H1 (cell line): ENCODE measurements at regions not wholly inside any gene's neighbourhood (a gene's known extent, or its start where the extent isn't known, plus 50 kb on each side); places are given as distances from the start of the nearest gene placed in this dataset.

ENCODE experiments used
- CTCF ChIA-PET: fragments of 300-600 bp; sonication (Branson Sonifier 250); formaldehyde crosslinking; loops from one replicate; lab custom pipeline; 2021; ENCODE audit not compliant: partially characterized antibody; lab: Charles Lee
- POLR2A ChIA-PET: fragments of 300-600 bp; sonication (Branson Sonifier 250); formaldehyde crosslinking; loops from one replicate; lab custom pipeline; 2021; ENCODE audit warnings: inconsistent platforms; ENCODE audit not compliant: partially characterized antibody; lab: Charles Lee
- DNase-seq, 2 experiments: peaks; one replicate each; pipeline versions ENCODE4 v3.0.0 to v3.0.0-alpha.2; 2010 to 2022; ENCODE audit warnings: low spot score in 2 of 2, low read depth in 1 of 2, mixed read lengths in 1 of 2
- FAIRE-seq: peaks from 2 replicates; lab custom pipeline; 2011; peaks lifted over from hg19 to GRCh38; lab: Jason Lieb, UNC
- H2AFZ ChIP-seq: 2 replicates; pipeline ENCODE4 v1.8.1; 2012; ENCODE audit warnings: low read length, inconsistent platforms
- H2AK5ac ChIP-seq: 2 replicates; pipeline ENCODE4 v1.6.1; 2013; ENCODE audit warnings: low read depth, low read length
- H2BK120ac ChIP-seq: replicated peaks from 2 replicates; pipeline ENCODE3; 2013; ENCODE audit warnings: low read depth, low read length, inconsistent platforms
- H2BK12ac ChIP-seq: 2 replicates; pipeline ENCODE4 v1.6.1; 2013; ENCODE audit warnings: low read depth, low read length
- H2BK15ac ChIP-seq: 2 replicates; pipeline ENCODE4 v1.6.1; 2013; ENCODE audit warnings: low read length
- H2BK20ac ChIP-seq: 2 replicates; pipeline ENCODE4 v1.6.1; 2013; ENCODE audit warnings: low read length
- H2BK5ac ChIP-seq: 2 replicates; pipeline ENCODE4 v1.6.1; 2013; ENCODE audit warnings: low read depth, low read length
- H3K14ac ChIP-seq: 2 replicates; pipeline ENCODE4 v1.6.1; 2013; ENCODE audit warnings: inconsistent platforms; ENCODE audit not compliant: insufficient read length
- H3K18ac ChIP-seq: 2 replicates; pipeline ENCODE4 v1.6.1; 2013; ENCODE audit warnings: low read length; ENCODE audit errors: extremely low read depth
- H3K23ac ChIP-seq: 2 replicates; pipeline ENCODE4 v1.6.1; 2013; ENCODE audit warnings: inconsistent platforms; ENCODE audit not compliant: insufficient read length
- H3K23me2 ChIP-seq: 2 replicates; pipeline ENCODE4 v1.6.1; 2013; ENCODE audit warnings: low read depth, low read length
- H3K27ac ChIP-seq: 2 replicates; pipeline ENCODE4 v1.6.1; 2011; ENCODE audit warnings: low read depth, low read length, inconsistent platforms
- H3K27me3 ChIP-seq, 4 experiments: replicated peaks in 1 of 4; 1 replicate in 1 of 4; 2 replicates in 3 of 4; pipeline versions ENCODE4 v1.6.1 to v1.8.1; 2011 to 2013; ENCODE audit warnings: low read length in 3 of 4, mild to moderate bottlenecking in 3 of 4, inconsistent platforms in 2 of 4, mixed read lengths in 2 of 4, moderate library complexity in 1 of 4; ENCODE audit not compliant: control insufficient read depth in 3 of 4, insufficient read depth in 3 of 4; ENCODE audit errors: extremely low read depth in 1 of 4
- H3K36me3 ChIP-seq, 4 experiments: 2 replicates each; pipeline versions ENCODE4 v1.6.1 to v1.8.1; 2011 to 2013; ENCODE audit warnings: mild to moderate bottlenecking in 4 of 4, low read length in 3 of 4, moderate library complexity in 2 of 4, control low read depth in 1 of 4, inconsistent platforms in 1 of 4; ENCODE audit not compliant: insufficient read depth in 4 of 4, control insufficient read depth in 2 of 4
- H3K4ac ChIP-seq: replicated peaks from 2 replicates; pipeline ENCODE3; 2013; ENCODE audit warnings: low read length, low read depth, mixed read lengths, inconsistent platforms; ENCODE audit not compliant: insufficient read length
- H3K4me1 ChIP-seq, 4 experiments: replicated peaks in 1 of 4; 1 replicate in 1 of 4; 2 replicates in 3 of 4; pipeline versions ENCODE4 v1.6.1 to v1.8.1; 2011 to 2013; ENCODE audit warnings: low read length in 3 of 4, inconsistent platforms in 2 of 4, mixed read lengths in 1 of 4; ENCODE audit not compliant: insufficient read depth in 4 of 4, control insufficient read depth in 3 of 4
- H3K4me2 ChIP-seq, 2 experiments: 2 replicates each; pipeline versions ENCODE4 v1.6.1 to v1.8.1; 2011 to 2013; ENCODE audit warnings: low read depth in 2 of 2, low read length in 2 of 2, control low read depth in 1 of 2, inconsistent platforms in 1 of 2, mild to moderate bottlenecking in 1 of 2; ENCODE audit not compliant: insufficient read depth in 1 of 2
- H3K4me3 ChIP-seq, 4 experiments: fragments of 200-600, 300-600 bp in 1 of 4; sonication (generic), shearing (Covaris generic), sonication (Bioruptor Twin) in 1 of 4; 2 replicates each; pipeline versions ENCODE4 v1.5.1 to v1.8.1; 2011 to 2016; ENCODE audit warnings: low read length in 4 of 4, low read depth in 3 of 4, control low read depth in 2 of 4, inconsistent platforms in 2 of 4, mild to moderate bottlenecking in 2 of 4, mixed read lengths in 1 of 4, moderate library complexity in 1 of 4; ENCODE audit not compliant: insufficient read depth in 2 of 4; ENCODE audit errors: extremely low read depth in 1 of 4
- H3K56ac ChIP-seq: replicated peaks from 2 replicates; pipeline ENCODE3; 2013; ENCODE audit warnings: low read depth, mild to moderate bottlenecking, mixed read lengths, low read length, inconsistent platforms; ENCODE audit not compliant: insufficient read length
- H3K79me1 ChIP-seq: 2 replicates; pipeline ENCODE4 v1.6.1; 2013; ENCODE audit warnings: low read depth, low read length, control low read depth
- H3K79me2 ChIP-seq, 2 experiments: 2 replicates each; pipeline versions ENCODE4 v1.6.1 to v1.8.1; 2012 to 2013; ENCODE audit warnings: low read length in 2 of 2, mild to moderate bottlenecking in 2 of 2, inconsistent platforms in 1 of 2; ENCODE audit not compliant: insufficient read depth in 2 of 2, control insufficient read depth in 1 of 2
- H3K9ac ChIP-seq, 4 experiments: replicated peaks in 1 of 4; 1 replicate in 1 of 4; 2 replicates in 3 of 4; pipeline versions ENCODE4 v1.6.1 to v1.8.1; 2011 to 2013; ENCODE audit warnings: low read depth in 3 of 4, low read length in 3 of 4, control low read depth in 2 of 4, mild to moderate bottlenecking in 2 of 4, moderate library complexity in 2 of 4, inconsistent platforms in 1 of 4; ENCODE audit errors: extremely low read depth in 1 of 4
- H3K9me3 ChIP-seq, 2 experiments: 2 replicates each; pipeline versions ENCODE4 v1.6.1 to v1.8.1; 2012 to 2013; ENCODE audit warnings: mild to moderate bottlenecking in 2 of 2, moderate library complexity in 2 of 2, control low read depth in 1 of 2, inconsistent platforms in 1 of 2, low read depth in 1 of 2, low read length in 1 of 2, mixed read lengths in 1 of 2; ENCODE audit not compliant: insufficient read depth in 2 of 2
- H4K20me1 ChIP-seq, 2 experiments: replicated peaks in 1 of 2; 2 replicates each; pipeline versions ENCODE3 to v1.8.1; 2011 to 2013; ENCODE audit warnings: inconsistent platforms in 2 of 2, low read length in 2 of 2, mild to moderate bottlenecking in 1 of 2; ENCODE audit not compliant: insufficient read depth in 2 of 2, control insufficient read depth in 1 of 2
- H4K5ac ChIP-seq: 2 replicates; pipeline ENCODE4 v1.6.1; 2013; ENCODE audit warnings: low read length, low read depth, mixed read lengths, inconsistent platforms; ENCODE audit not compliant: insufficient read length
- H4K8ac ChIP-seq: 2 replicates; pipeline ENCODE4 v1.8.0; 2013; ENCODE audit warnings: mild to moderate bottlenecking, moderate library complexity, low read length, inconsistent platforms; ENCODE audit not compliant: insufficient read depth; ENCODE audit errors: extremely low read depth
- H4K91ac ChIP-seq: replicated peaks from 2 replicates; pipeline ENCODE3; 2013; ENCODE audit warnings: low read length, mixed read lengths, inconsistent platforms; ENCODE audit not compliant: insufficient read length
- CBX5 ChIP-seq: fragments of 300-800, 300-1000 bp; sonication (generic); IDR thresholded peaks from 2 replicates; pipeline ENCODE4 v1.7.1; 2016; ENCODE audit warnings: antibody characterized with exemption, low read length, low read depth
- HDAC6 ChIP-seq: IDR thresholded peaks from one replicate; pipeline ENCODE4 v1.7.1; 2012; ENCODE audit warnings: low read depth, mild to moderate bottlenecking, inconsistent platforms, low read length, moderate library complexity
- WGBS, 2 experiments: shearing (Covaris generic) in 1 of 2; methylation state at CpG; one replicate each; pipeline versions ENCODE4 v1.1.6 to v1.1.7; 2013 to 2015; ENCODE audit warnings: low lambda C conversion rate in 2 of 2, mixed read lengths in 2 of 2, inconsistent platforms in 1 of 2, low coverage in 1 of 2, missing lambda C conversion rate in 1 of 2; ENCODE audit not compliant: insufficient replicate concordance in 2 of 2, insufficient coverage in 1 of 2, insufficient read length in 1 of 2; ENCODE audit errors: extremely low coverage in 1 of 2, missing lambda C conversion rate in 1 of 2; 5-methylcytosine and 5-hydroxymethylcytosine counted together

- H3K27me3 ChIP-seq = no peaks in the 10 kb centered on the region
- H2BK5ac ChIP-seq = no peak overlapping the region
- H3K18ac ChIP-seq = no peak overlapping the region
- H3K4me1 ChIP-seq = peaks cover 0 to 2% (median 0%) of the 10 kb centered on the region in 4 experiments; a peak in 1 of 7 replicates
- H3K79me2 ChIP-seq = no peaks in the 10 kb centered on the region
- no peaks in the 10 kb centered on the region for H3K36me3 ChIP-seq
- H3K4me2 ChIP-seq = no peak overlapping the region
- POLR2A ChIA-PET = interaction anchor here (0.6 kb wide), 1 partner anchor 66 kb away, joined by 3 read pairs; no protein-coding TSS in a partner anchor
- no peak overlapping the region for H3K4ac ChIP-seq
- no peak overlapping the region for H4K8ac ChIP-seq
- no peak overlapping the region for H2BK15ac ChIP-seq
- no peak for FAIRE-seq
- H2BK20ac ChIP-seq = no peak overlapping the region
- 79% methylated on average over 4 of the region's 4 CpGs; no CpG with 5 or more reads in 1 of the 2 experiments for WGBS, 2 experiments
- H3K9ac ChIP-seq = no peak overlapping the region
- no peak for DNase-seq
- peaks cover 16 to 22% of the 10 kb centered on the region in 2 experiments for H3K9me3 ChIP-seq
- H3K79me1 ChIP-seq = no peaks in the 10 kb centered on the region
- CTCF ChIA-PET = no interaction called here
- H3K56ac ChIP-seq = no peak overlapping the region
- no peak overlapping the region for H2BK12ac ChIP-seq
- H2AFZ ChIP-seq = no peak overlapping the region
- no peak overlapping the region for H3K4me3 ChIP-seq
- H3K27ac ChIP-seq = no peak overlapping the region
- H2BK120ac ChIP-seq = no peak overlapping the region
- no peak for TF ChIP-seq CBX5
- no peak for TF ChIP-seq HDAC6
- no peak overlapping the region for H3K14ac ChIP-seq
- no peak overlapping the region for H2AK5ac ChIP-seq
- no peaks in the 10 kb centered on the region; the same call in 1 of the 2 replicates for H3K23me2 ChIP-seq
- H4K20me1 ChIP-seq = no peaks in the 10 kb centered on the region
- no peak overlapping the region for H4K5ac ChIP-seq
- H4K91ac ChIP-seq = no peak overlapping the region
- no peak overlapping the region for H3K23ac ChIP-seq
Observed at GRCh38 chr1:30153743-30154449, 569.5 kb downstream of the MATN1 start.
